NCI-H1436 (cell line): ENCODE measurements at regions not wholly inside any gene's neighbourhood (a gene's known extent, or its start where the extent isn't known, plus 50 kb on each side); places are given as distances from the start of the nearest gene placed in this dataset.

ENCODE experiments used
- DNase-seq: peaks from one replicate; lab custom pipeline; 2025; lab: John Stamatoyannopoulos, UW

DNA sequence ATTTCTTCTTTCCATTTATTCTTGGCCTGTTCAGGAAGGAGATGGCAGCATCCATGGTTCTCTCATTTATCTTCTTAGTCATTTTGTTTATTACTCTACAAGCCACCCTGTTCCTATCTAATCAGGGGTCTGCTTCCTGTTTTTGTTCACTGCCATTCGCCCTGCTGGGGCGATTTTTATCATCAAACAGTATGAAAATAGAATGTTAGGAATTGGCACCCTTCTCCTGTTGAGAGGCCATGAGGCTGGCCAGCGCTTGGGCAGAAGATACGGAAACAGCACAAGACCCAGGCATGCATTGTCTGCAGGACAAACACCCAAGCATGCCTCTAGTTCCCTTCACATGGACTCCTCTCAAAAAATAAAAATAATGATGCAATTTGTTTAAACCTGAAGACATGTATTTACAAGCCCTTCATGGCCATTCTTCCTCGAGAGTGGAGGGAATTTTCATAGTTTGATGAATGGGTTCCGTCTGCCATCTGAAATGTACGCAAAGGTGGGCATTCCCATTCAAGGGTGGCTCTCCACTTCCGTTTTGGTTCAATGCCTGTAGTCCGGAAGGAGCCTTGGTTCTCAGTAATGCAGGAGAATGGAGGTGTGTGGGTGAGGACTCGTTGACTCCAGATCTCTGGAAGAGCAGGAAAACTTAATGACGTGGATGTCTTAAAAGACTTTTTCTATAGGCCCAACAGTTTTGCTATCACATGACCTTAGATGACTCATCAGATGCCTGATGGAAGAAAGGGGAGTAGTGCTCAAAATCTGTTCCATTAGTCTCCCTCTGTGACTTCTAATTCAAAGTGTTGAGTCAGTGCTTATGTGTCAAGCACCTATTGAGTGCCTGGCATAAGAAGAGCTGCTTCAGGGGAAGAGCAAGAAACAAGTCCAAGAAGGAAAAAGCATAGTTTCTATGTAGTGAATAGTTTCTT is 252.4 kb upstream of the TBX3 start:
- DNase-seq, result no peak

DNA sequence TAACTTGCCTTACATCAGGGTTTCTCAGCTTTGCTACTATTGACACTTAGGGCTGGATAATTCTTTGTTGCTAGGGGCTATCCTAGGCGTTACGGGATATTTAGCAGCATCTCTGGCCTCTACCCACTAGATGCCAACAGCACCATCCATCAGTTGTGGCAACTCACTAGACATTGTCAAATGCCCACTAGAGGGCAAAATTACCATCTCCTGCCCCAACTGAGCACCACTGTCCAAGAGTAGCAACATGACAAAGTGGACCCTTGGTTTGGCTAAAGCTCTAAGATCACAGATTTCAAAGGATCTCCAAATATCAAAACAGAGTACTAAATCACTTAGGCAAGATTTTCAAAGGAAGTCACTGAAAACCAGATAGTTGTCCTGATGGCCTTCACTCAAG is 251.7 kb upstream of the TBX3 start:
- no peak for DNase-seq

DNA sequence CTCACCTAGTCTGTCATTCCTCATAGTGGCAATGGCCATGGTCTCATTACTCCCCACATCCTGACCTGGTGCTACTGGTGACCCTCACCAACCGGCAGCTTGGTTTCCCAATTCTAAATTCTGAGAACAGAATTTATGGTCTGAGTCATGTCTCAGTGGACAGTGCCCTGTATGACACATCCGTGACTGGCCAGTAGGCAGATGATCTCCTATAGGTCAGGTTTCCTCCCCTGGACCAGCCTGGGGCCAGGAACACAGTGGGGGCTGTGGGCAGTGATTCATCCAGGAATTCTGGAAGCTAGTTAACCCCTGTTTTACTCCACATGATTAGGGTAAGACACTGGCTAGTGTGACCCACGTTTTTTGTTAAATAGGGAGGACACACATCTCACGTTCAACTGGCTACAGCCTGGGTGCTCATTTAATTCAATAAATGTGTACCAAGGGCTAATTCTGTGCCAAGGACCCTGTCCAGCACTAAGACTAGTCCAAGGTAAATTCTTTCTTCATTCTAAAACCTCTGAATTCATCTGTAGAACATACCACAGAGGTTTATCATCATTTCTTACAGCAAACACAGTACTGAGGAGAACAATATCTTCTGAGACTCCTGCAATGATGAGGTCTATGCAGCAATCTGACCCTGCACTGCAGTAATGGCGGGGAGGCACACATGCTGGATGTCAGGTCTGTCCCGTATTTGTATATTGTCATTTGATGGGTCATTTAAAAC is 249.6 kb upstream of the TBX3 start:
- no peak for DNase-seq

DNA sequence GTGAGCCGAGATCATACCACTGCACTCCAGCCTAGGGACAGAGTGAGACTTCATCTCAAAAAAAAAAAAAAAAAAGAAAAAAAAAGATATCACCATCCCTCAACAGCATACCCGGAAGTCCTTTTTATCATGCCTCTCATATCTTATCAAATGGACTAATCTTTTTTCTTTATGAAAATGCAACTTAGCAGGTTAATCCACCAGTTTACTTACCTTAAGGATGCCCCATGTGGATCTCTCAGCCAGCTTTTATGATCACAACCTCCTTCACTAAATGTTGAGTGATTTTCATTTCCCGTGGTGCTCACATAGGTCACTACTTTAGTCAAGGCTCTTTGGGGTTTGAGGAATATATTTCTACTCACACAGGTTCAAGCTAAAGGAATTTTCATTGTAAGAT is 248.8 kb upstream of the TBX3 start:
- DNase-seq, result no peak

DNA sequence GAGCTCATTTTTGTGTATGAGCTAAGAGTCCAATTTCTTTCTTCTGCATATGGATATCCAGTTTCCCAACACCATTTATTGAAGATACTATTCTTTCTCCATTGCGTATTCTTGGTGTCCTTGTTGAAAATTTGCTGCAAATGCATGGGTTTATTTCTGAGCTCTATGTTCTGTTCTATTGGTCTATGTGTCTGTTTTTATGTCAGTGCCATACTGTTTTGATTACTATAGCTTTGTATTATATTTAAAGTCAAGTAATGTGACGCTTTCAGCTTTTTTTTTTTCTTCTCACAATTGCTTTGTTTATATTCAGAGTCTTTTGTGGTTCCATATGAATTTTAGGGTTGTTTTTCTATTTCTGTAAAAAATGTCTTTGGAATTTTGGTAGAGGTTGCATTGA is 247.1 kb upstream of the TBX3 start:
- no peak for DNase-seq

DNA sequence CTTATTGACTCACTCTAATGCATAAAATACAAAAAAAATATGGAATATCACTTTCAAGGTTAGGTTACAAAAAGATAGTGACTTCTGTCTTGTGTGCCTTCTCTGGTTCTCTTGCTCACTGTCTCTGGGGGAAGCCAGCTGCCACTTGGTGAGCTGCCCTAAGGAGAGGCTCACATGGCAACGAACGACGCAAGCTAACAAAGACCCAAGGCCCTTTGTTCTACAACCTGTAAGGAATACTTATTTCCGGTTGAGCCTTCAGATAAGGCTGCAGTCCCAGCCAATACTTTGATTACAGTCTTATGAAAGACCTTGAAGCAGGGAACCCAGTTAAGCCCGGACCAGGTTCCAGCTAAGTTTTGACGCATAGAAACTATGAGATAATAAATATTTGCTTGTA is 242.4 kb upstream of the TBX3 start:
- no peak for DNase-seq

DNA sequence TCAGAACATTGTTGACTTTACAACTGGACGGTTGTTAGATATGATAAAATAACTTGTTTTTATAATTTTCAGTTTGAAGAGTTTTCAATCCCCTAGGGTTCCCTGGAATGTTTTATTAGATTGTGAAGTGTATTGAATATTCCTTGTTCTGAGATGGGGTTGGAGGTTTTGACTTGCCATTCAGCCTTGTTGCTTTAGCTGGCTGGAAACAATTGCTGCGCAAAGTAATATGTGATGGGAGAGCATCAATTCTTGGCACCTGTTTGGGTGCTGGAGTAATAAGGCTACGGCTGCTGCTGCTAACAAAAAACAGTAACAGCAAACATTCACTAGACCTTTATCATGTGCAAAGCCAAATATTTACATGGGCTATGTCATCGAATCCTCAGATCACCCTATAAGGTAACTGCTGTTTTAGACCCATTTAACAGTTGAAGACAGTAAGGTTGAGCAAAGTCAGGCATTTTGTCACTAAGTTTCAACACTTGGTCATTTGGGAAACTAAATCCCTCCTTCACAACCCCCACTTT is 241.0 kb upstream of the TBX3 start:
- no peak for DNase-seq

DNA sequence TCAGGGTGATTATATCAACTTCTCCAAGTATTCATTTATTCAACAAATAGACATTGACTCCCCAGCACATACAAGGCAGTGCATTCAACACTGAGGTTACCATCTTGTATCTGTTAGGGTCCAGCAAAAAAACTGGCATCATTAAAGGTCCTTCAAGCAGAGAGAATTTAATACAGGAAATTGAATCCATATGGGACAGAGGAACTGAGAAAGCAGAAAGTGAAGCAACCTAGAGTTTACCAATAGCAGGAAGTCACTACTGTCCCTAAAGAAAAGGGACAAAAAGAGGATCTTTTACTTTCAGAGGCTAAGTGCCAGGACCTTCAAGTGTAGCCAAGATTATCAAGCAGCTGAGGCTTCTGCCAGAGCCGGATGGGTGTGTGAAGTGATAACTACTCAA is 237.8 kb upstream of the TBX3 start:
- no peak for DNase-seq

DNA sequence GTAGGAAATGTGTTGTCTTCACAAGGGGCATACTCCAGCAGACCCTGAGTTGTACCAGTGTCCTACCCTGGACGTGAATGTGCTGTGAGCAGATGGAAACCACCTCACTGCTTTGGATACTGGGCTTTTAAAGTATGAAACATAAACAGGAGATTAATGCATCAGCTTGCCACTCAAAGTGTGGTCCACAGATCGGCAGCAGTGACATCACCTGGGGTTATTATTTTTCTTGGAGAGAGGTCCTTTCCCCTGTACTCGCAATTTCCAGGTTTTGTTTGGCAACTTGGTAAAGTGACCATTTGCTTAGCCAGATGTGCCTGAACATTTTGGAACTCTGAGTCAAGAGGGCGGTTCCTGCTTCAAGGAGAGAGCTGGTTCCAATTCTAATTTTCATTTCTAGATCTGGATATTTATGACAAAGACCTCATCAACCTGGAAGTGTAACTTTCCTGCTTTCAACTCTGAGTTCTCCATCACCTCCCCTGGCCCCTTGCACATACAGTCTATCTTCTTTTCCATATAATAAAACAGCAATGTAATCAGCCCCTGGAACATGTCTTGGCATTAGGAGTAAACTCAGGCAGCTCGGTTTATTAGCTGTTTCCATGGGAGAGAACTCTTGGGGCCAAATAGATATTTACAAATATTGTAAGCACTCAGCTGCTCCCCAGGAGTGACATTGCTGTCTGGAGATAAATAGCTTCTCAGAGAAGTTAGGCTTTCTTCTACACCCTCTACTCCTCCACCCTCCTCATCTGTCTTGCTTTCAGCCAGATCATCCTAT is 237.0 kb upstream of the TBX3 start:
- no peak for DNase-seq

DNA sequence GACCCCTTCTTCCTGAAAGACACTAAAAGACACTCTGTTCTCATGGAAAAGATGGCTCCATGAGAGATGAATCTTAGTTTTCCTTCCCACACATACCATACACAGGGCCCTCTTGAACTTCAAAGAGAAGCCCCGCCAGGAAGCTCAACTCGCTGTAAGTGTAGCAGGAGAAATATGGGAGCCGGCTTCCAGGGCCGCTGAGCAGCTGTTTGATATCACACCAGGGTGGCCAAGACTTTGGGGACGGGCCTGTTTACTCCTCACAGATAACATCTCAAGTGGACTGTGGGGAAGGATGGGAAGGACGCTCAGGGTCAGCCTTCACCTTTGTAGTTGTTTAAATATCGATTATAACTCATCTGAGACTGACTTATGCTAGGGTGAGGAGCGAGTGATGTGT is 235.5 kb upstream of the TBX3 start:
- DNase-seq, result no peak

DNA sequence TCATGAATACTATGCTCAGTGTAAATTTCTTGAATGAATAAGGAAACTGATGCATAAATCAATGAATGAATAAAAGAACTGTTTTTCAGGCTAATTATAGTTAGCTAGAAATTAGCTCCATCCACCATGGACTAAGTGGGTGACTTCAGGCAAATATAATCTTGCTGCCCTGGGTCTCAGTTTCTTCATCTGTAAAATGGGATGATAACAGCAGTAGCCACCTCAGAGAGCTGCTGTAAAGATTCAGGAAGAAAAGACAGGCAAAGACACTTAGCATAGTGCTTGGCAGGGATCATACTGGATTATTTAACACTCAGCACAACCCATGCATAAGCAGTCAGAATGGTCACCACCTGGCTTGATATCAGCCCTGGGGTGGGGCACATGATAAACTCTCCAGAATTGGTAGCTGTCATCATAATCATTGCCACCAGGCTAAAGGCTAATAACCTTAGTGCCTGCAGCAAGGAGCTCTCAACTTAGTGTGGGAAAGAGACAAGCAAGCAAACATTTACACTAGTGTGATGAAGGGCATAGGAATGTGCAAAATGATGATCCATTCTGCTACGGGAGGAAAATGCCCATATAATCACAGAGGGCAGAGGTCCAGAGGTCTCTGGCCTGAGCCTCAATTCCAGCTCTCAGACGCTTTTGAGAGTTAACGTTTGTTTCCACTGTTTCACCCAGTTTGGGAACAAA is 234.7 kb upstream of the TBX3 start:
- DNase-seq, result no peak

DNA sequence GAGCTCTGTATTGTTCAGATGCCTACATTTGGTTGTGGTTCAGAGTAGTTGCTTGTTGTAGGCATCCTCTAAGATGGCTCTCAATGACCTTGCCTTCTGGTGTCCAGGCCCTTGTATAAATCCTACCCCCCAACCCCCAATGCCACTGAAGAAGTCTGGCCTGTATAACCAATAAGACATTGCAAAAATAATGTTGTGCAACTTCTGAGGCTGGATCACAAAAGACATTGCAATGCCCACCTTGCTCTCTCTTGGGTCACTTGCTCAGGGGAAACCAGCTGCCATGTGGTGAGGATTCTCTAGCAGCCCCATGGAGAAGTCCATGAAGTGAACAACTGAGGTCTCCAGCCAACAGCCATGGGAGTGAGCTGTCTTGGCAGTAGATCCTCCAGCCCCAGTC is 234.0 kb upstream of the TBX3 start:
- DNase-seq, result no peak

DNA sequence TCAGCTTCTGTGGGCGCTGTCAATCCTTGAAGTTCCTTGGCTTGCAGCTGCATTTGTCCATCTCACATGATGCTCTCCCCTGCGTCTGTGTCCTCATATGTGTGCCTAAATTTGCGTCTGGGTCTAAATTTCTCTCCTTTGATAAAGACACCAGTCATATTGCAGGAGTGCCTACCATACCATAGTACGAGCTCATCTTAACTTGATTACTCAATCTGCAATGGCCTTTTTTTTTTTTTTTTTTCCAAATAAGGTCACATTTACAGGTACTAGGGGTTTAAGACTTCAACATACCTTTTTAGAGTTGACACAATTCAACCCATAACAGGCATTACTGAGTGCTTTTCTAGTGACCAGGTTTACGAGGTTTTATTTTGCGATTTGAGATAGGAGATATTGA is 233.3 kb upstream of the TBX3 start:
- no peak for DNase-seq

DNA sequence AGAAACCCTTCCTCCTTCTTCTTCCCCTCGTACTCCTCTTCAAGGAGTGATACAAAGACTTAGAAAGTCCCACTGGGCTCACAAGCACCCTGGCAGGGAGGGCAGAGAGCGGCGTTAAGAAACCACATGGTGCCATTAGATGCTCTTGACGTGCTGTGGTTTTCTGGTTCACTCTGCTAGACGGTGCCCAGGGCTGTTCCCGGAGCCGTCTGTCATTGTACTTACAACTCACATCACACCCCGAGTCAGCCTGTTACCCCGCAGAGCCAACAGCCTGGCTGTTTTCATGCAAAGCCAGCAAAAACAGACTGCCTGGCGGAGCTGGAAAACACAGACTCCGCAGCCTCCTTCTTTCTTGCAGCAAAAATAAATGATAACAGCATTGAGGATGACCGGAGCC is 232.6 kb upstream of the TBX3 start:
- no peak for DNase-seq

DNA sequence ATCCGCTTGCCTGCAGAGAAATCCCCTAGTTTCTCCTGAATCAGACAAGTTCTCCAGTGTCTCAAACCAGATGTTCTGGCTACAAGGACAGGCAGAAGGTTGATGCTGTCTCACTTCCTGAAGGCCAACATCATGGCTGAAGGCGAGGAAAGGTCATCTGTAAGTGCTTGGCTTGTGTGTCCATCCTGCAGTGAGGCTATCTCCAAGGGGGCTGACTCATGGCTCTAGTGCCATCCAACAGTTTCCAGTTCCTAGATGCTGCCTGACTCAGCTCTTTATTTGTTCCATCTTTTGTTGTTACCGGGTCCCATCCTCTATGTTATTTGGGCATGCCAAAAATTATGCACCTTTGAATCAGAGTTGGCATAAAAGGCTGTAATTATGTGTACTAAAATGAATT is 232.1 kb upstream of the TBX3 start:
- no peak for DNase-seq

DNA sequence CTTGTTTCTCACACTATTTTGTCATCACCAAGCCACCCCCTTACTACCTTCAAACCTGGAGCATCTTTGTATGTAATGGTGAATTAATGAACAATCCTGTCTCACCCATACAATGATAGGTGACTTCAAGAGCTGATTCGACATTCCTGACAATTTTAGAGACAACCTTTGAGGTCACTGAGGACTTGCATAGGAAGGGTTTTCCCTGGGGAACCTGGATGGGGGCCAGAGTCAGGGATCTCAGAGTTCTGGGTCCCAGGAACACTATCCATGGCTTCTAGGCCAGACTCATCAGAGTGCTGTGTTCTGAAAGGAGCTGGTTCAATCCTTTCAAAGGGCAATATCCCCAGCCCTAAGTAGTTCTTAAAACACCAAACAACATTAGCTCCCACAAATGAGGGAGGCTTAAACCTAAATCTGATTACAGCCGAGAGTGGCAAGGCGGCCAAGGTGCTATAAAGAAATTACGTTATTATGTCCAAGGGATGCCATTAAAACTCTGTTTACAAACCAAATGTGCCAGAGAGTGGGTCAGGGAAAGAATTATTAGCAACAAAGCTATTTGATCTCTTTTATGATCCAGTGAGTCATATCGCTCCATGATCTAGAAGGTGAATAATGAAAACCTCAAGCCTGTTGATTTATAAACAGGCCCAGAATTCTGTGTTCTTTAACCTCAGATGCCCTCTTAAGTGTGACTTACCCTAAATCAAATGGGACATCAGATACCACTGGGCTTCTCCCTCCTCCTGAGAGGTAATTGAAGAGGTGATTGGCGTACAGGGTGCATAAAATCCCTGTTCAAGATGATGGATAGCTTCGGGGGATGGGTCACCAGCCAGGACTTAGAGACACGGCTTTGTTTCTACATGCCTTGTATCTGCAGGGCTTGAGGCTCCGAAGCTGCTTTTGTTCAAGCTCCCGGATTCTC is 230.2 kb upstream of the TBX3 start:
- DNase-seq, result no peak

DNA sequence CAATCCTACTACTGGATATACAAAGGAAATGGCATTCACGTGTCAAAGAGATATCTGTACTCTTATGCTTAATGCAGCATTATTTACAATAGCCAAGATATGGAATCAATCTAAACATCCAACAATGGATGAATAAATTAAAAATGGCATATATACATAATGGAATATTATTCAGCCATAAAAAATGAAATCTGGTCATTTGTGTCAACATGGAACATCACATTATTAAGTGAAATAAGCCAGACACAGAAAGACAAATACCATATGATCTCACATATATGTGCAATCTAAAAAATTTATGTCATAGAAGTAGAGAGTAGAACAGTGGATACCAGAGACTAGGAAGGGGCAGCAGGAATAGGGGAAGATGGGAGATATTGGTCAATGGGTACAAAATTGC is 228.8 kb upstream of the TBX3 start:
- DNase-seq, result no peak

DNA sequence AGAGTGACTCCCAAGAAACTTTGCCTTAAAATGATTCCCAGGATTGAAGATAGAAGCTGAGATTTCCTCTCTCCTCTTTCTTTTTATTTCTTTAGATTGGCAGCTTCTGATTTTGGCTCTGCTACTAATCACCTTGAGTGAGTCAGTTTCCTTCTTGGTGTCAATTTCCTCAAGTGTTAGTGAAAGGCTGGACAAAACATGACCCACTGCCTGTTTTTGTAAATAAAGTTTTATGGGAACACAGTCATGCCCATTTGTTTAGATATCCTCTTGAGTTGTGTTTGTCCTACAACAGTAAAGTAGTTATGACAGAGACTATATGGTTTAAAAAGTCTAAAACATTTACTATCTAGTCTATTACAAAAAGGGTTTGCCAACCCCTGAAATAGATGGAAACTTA is 227.2 kb upstream of the TBX3 start:
- no peak for DNase-seq

DNA sequence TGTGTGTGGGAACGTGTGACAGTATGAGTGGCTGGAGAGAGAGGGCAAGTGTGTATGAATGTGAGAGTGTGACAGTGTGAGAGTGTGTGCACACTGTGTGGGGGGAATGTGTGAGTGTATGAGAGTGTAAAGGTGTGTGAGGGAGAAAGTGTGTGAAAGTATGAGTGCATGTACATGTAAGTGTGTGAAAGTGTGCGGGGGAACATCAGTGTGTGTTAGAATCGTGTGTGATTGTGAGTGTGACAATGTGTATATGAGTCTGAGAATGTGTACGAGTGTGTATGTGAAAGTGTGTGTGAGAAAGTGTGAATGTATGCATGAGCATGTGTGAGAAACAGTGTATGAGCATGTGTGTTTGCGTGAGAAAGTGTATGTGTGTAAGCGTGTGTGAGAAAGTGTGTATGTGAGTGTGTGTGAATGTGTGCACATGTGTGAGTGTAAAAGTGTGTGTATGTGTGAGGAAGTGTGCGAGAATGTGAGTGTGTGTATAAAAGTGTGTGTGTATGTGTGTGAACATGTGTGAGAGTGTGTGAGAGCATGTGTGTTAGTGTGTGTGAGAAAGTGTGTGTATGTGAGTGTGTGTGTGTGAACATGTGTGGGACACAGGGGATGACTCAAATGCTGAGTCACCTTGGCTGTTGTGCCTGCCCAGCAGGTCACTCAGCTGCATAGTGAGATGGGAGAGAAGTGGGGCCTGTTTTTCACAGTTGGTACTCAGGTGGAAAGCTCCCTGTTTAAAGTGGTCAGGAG is 220.5 kb upstream of the TBX3 start:
- no peak for DNase-seq

DNA sequence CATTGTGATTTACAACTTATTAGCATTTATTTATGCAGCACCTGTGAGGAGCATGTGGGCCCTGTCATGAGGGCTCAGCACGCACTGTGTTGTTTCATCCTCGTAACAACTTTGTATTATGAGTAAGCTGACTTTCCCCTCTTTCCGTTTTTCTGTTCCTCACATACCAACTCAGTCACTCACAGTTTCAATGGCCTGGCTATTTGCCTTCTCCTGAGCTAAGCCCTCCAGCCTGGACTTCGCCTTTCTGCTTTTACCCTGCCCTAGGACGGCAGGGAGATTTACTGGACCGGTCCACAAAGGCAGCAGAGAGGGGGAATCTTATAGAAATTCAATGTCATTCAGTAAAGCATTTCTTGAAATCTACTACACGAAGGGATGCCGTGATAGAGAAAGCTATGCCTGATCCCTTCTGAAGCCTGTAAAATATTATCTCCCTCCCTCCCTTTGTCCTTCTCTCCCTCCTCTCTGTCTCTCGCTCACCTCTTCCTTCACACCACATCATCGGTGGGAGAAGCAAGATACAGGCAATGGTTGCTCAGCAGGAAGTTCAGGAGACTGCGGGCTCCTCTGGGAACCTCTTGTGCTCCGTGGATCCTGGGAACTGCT is 219.2 kb upstream of the TBX3 start:
- DNase-seq, result no peak
